DND-41 (cell line): ENCODE measurements at regions not wholly inside any gene's neighbourhood (a gene's known extent, or its start where the extent isn't known, plus 50 kb on each side); places are given as distances from the start of the nearest gene placed in this dataset.
"Not testable (repeated sequence)": the region's sequence is repeated elsewhere in the genome, so short reads cannot be mapped to it uniquely, and the experiment has no call there.

Experiments
- EZH2 ChIP-seq: IDR thresholded peaks from 3 replicates; pipeline ENCODE4 v1.6.1; 2012; ENCODE audit warnings: borderline replicate concordance, low read depth, mild to moderate bottlenecking, moderate library complexity, low read length, inconsistent platforms; ENCODE audit not compliant: severe bottlenecking
- TF ChIP-seq, protein P1 (sequence below): IDR thresholded peaks from 2 replicates; pipeline ENCODE4 v1.5.1; 2012; ENCODE audit warnings: borderline replicate concordance, low read length, moderate library complexity, mild to moderate bottlenecking; ENCODE audit not compliant: poor library complexity, severe bottlenecking; ENCODE audit errors: extremely low read depth

DNA sequence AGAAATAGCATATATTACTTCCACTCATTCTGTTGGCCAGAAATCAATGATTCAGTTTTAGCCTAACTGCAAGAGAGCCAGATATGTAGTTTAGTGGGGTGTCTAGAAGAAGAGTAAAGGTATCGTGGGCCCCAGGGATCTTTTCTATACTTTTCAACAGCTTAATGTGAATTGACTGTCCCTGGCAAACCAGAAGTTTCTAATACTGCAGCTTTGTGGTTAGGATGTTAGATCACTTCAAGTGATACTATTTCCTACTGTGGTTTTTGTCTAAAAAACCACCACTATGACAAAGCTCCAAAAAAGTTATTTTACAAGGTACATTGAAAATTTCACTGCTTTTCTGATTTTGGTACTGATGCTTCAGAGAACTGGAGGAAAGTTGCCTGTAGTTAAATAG is 1525.1 kb downstream of the KHDRBS2 start:
- TF ChIP-seq, protein P1, sequence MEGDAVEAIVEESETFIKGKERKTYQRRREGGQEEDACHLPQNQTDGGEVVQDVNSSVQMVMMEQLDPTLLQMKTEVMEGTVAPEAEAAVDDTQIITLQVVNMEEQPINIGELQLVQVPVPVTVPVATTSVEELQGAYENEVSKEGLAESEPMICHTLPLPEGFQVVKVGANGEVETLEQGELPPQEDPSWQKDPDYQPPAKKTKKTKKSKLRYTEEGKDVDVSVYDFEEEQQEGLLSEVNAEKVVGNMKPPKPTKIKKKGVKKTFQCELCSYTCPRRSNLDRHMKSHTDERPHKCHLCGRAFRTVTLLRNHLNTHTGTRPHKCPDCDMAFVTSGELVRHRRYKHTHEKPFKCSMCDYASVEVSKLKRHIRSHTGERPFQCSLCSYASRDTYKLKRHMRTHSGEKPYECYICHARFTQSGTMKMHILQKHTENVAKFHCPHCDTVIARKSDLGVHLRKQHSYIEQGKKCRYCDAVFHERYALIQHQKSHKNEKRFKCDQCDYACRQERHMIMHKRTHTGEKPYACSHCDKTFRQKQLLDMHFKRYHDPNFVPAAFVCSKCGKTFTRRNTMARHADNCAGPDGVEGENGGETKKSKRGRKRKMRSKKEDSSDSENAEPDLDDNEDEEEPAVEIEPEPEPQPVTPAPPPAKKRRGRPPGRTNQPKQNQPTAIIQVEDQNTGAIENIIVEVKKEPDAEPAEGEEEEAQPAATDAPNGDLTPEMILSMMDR, result not testable (repeated sequence)
- TF ChIP-seq EZH2, result not testable (repeated sequence)
